Activated CD4-positive, alpha-beta T cell treated with anti-CD3 and anti-CD28 coated beads for 24 hours (primary cell): ENCODE measurements at regions not wholly inside any gene's neighbourhood (a gene's known extent, or its start where the extent isn't known, plus 50 kb on each side); places are given as distances from the start of the nearest gene placed in this dataset.
"Not testable (repeated sequence)": the region's sequence is repeated elsewhere in the genome, so short reads cannot be mapped to it uniquely, and the experiment has no call there.

Experiments used
- DNase-seq, 2 donors: peaks; one replicate each; pipeline ENCODE4 v3.0.0-alpha.2; 2020; ENCODE audit warnings: low read depth in 2 of 2

DNA sequence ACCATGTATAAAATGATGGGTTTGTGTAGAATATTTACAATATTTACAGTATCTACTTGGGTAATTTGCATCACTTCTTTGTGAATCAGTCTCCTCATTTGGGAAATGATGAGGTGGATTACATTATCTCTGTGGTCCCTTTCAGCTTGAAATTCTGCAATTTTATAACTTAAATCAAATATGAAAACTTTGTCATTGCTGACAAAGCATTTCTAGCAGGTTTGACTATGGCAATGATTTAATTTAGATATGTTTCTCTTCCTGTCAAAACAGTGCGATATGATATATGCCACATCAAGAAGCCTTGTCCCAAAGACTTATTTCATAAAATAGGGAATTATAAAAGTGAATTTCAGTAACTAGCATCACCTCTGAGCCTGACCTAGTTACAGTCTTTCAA lies 315.8 kb upstream of the MEIS2 start:
- DNase-seq = no peak

DNA sequence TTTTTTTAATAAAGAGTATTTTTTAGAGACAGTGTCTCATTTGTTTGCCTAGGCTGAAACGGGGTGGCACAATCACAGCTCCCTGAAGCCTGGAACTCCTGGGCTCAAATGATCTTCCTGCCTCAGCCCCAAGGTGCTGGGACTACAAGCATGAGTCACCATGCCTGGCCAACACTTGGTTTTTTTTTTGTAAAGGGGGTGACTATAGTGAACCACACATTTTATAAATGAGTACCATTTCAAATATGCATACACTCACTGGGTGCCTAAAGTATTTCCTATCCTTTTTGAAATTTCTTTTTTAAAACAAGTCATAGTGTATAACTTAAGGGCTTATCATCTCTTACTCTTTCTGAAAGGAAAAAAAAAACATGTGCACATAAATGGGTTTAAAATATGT lies 325.2 kb upstream of the MEIS2 start:
- DNase-seq = no peak

DNA sequence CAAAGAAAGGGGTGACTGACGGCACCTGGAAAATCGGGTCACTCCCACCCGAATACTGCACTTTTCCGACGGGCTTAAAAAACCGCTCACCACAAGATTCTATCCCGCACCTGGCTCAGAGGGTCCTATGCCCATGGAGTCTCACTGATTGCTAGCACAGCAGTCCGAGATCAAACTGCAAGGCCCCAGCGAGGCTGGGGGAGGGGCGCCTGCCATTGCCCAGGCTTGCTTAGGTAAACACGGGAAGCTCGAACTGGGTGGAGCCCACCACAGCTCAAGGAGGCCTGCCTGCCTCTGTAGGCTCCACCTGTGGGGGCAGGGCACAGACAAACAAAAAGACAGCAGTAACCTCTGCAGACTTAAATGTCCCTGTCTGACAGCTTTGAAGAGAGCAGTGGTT lies 327.0 kb upstream of the MEIS2 start:
- DNase-seq = not testable (repeated sequence)

DNA sequence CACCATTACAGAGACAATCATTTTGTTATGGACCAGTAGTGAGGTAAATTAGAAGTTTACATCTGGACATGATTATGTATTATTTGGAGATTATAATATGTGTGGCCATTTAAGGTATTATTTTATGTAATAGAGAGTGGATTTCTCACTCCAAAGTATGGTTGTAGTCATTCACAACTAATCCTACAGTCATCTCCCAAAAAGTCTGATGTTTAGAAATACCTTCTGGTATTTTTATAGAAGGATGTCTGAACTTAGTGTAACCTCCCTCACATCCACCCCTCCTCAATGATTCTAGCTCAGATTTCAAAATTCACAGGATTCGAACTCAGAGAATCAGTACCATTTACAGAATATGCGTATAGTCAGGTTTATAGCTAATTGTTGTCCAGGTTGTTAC lies 346.6 kb upstream of the MEIS2 start:
- DNase-seq = no peak

DNA sequence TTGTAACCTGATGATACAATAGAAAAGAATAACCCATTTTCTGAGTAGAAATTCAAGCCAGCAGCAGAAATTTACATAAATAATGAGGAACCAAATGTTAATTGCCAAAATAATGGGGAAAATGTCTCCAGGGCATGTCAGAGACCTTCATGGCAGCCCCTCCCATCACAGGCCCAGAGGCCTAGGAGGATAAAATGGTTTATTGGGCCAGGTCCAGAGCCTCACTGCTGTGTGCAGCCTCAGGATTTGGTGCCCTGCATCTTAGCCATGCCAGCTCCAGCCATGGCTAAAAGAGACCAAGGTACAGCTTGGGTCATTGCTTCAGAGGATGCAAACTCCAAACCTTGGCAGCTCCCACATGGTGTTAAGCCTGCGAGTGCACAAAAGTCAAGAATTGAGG lies 352.1 kb upstream of the MEIS2 start:
- no peak for DNase-seq

DNA sequence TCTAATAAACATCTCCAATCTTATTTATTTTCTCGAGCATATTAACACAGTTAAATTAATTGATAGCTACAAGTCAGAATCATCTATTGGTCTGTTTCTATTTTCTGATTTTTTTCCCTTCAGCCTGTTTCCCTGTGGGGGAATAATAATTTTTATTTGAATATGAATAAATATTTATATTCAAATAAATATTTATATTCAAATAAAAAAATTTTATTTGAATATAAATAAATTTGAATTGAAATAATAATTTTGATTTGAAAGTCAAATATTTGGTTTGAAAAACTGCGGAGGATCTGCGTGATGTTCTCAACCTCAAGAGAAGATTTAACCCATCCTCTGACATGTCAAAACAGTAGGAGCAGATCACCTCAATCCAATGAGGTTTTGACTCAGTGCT lies 380.1 kb upstream of the MEIS2 start:
- DNase-seq = no peak

DNA sequence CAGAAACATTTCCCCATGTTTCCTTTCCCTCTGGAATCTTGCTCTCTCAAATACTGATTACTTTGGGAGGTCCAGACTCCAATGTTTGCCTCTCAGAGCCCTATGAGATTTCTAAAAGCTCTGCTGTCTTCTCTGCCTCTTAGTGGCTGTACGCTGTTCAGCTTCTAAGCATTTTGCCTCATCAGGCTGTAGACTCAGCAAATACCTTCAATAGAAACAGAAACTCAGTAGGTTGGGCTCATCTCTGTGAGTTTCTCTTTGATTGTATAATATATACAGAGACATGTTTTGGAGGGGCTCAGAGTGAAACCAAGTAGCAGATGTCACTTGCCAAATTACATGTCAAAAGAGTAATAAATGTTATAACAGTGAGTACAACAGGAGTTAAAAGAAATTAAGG lies 380.8 kb upstream of the MEIS2 start:
- no peak for DNase-seq

DNA sequence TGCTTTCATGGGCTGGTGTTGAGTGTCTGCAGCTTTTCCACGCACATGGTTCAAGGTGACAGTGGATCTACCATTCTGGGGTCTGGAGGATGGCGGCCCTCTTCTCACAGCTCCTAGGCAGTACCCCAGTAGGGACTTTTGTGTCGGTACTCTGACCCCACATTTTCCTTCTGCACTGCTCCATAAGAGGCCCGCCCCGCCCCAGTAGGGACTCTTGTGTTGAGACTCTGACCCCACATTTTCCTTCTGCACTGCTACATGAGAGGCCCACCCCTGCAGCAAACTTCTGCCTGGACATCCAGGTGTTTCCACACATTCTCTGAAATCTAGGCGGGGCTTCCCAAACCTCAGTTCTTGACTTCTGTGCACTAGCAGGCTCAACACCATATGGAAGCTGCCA lies 383.4 kb upstream of the MEIS2 start:
- no peak for DNase-seq

DNA sequence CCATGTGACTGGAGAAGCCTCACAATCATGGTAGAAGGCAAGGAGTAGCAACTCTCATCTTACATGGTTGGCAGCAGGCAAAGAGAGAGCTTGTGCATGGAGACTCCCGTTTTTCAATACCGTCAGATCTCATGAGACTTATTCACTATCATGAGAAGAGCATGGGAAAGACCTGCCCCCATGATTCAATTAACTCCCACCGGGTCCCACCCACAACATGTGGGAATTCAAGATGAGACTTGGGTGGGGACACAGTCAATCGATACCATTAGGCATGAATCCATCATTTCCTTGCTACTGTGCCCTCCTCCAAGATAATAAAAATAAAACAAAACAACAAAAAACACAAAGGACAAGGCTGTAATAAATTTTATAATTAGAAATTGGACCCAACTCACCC lies 384.7 kb upstream of the MEIS2 start:
- no peak for DNase-seq

DNA sequence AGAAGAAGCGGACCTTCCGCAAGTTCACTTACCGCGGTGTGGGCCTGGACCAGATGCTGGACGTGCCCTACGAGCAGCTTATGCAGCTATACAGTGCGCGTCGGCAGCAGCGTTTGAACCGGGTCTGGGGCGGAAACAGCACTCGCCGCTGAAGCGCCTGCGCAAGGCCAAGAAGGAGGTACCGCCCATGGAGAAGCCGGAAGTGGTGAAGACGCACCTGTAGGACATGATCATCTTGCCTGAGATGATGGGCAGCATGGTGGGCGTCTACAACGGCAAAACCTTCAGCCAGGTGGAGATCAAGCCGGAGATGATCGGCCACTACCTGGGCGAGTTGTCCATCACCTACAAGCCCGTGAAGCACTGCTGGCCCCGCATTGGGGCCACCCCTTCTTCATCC lies 390.4 kb upstream of the MEIS2 start:
- DNase-seq = no peak

DNA sequence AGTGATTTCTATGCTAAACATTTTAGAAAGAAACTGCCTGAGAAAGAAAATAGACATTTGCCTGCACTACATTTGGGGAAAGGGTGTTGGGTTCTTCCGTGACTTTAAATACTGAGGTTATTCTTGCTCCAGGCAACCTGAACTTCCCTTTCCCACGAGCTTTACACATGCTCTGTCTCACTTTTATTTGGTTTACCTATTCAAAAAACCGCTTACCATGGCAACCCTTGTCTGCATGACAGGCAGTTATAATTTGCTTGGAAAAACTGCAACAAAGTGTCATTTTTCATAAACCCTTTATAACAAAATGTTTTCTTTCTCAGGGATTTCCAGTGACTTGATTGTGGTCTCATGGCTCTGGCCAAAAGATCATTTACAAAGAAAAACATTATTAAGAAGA lies 416.3 kb upstream of the MEIS2 start:
- no peak for DNase-seq

DNA sequence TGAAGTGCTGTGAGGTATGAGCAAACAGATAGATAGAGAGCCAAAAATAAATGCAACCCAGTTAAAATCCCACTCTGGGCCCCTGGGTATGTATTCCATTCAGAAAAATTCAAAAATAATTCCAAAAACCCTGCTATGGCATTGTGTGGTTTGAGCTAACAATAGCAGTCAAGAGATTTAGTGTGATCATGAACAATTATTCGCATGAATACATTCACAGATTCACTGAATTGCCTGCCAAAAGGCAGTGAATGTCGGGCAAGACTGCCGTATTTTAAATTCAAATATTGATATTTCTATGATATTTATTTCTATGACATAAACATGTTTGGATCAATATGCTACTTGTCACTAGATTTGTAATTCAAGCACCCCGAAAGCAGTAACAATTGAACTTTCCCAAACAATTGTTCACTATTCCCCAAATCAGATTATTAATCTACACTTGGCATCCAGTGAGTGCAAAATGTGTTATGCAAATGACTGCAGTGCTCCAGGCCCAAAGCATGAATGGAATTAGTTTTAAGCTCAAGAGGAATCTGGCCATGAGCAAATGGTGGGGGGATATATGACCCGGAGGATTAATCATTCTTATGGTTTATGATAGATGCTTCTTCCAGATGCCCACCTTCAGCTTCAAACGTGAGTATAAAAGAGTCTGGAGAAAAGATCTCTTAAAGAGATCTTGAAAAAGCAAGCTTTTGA lies 417.0 kb upstream of the MEIS2 start:
- no peak for DNase-seq

DNA sequence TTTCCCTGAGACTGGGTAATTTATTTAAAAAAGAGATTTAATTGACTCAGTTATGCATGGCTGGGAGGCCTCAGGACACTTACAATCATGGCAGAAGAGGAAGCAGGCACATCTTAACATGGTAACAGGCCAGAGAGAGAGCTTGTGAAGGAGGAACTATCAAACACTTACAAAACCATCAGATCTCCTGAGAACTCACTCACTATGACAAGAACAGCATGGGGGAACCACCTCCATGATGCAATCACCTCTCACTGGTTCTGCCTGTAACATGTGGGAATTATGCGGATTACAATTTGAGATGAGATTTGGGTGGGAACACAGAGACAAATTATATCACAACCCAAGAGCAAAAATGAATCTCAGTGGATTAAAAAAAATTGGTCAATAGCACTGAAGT lies 416.0 kb upstream of the TMCO5A start:
- DNase-seq = no peak

DNA sequence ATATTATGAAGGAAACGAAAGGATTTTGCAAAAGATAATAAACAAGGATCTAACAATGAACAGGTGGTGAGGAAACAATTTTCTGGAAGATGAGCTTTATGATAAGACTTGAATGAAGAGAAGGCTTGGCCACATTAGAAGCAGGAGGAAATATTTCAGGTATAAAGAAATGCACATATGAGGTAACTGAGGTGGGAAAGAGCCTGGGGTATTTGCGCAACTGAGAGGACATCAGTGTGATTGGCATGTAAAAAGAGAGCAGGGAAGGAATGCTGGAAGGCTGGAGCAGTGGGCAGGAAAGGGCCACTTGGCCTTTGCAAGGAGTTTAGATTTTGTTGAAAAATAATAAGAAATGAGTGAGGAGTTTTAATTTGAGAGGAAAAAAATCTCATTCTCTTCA lies 414.4 kb upstream of the TMCO5A start:
- no peak for DNase-seq

DNA sequence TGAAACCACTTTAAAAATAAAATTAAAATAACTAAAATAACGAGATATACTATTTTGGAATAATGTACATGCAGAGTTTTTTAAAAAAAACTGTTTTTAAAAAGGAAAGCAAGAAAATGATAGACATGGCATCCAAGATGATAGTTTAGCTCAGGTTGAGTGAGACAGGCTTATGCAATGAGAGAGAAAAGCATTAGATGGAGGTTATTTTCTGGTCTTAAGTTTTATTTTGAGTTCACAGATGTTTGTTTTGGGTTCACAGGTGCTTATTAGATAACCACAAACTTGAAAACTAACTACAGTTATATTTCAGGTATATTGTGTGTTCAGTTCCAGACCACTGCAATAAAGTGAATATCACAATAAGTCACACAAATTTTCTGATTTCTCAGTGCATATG lies 413.6 kb upstream of the TMCO5A start:
- DNase-seq = no peak

DNA sequence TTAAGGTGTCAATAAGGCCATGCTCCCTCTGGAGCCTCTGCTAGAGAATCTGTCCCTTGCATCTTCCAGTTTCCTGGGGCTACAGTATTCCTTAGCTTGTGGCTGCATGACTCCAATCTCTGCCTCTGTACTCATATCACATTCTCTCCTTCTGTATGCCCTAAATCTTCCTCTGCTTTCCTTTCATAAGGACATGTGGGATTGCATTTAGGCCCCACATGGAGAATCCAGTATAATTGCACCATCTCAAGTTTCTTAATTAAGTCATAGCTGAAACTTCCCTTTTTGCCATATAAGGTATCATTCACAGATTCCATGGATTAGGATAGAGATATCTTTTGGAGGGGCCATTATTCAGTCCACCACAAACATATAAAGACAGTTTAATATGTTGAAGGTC lies 409.8 kb upstream of the TMCO5A start:
- no peak for DNase-seq

DNA sequence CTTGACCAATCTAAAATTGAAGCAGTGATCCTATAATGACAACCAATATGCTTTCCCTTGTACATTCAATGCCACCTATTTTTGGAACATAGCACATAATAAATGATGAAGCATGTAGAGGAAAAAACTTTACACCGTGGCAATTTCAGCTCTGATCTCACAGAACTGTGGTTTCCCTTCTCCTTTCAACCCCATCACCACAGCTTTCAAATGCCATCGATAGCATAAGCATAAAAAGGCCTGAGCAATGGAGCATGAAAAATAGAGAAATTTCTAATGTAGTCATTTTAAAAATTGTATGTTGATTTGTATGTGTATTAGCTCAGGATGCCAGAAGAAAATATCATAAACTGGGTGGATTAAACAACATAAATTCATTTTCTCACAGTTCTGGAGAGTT lies 406.0 kb upstream of the TMCO5A start:
- DNase-seq = no peak

DNA sequence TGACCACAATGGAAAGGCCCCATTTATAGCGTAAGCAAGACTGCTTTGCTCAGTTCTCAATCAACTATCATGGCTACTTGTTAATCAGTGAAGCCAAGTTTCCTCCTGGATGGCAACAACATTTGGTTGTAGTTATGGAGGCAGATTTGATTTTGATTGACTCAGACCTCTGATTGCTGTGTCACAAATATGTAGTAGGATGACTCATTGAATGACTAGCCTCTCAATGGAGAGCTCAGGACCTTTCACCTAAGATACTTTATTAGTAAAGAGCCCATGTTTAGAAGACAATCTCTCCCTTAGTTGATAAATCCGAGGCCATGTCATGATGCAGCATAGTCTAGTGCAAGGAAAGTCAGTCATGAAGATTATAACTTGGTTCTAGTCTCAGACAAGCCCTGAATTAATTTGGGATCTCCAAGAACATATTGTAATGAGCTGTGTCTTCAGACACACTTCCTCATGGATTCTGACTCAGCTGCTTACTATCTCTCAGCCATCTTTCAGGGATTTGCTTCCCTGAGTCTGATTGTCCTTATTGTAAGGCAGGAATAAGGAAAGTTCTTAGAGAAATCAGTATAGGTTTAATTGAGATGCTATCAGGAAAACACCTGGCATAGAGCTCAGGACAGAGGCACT lies 397.4 kb upstream of the TMCO5A start:
- no peak for DNase-seq

DNA sequence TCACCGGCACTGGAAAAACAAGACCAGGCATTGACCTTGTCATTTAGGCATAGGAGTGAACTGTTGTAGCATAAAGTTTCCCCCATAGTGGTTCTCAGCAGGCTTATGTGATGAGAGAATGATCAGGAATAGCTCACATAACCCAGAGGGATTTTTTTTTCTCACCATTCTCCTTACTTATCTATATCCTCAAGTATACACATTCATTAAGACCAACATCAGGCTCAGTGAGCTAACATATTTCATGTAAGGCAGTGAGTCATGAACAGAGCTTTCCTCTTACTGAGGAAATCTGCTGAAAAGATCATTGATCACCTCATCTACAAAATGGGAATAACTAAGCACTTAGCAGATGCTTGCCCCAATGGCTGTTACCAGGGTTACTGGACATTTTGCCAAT lies 396.6 kb upstream of the TMCO5A start:
- DNase-seq = no peak

DNA sequence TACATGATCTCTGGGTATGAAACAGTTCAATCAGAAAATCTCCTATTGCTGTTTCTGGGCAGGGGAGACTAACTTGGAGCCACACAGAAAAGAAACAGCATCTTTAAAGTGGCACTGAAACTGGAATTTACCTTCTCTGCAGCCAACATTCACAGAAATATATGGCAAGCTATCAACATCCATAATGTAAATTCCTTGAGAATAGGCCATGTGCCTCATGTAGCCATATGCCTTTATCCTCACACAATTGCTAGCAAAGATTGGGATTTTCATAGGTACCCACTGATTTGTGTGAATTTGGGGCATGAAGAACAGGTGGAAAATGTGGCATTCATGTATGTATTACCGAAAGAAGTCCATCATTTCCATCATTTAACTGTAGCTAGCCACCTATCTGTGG lies 386.3 kb upstream of the TMCO5A start:
- DNase-seq = no peak

DNA sequence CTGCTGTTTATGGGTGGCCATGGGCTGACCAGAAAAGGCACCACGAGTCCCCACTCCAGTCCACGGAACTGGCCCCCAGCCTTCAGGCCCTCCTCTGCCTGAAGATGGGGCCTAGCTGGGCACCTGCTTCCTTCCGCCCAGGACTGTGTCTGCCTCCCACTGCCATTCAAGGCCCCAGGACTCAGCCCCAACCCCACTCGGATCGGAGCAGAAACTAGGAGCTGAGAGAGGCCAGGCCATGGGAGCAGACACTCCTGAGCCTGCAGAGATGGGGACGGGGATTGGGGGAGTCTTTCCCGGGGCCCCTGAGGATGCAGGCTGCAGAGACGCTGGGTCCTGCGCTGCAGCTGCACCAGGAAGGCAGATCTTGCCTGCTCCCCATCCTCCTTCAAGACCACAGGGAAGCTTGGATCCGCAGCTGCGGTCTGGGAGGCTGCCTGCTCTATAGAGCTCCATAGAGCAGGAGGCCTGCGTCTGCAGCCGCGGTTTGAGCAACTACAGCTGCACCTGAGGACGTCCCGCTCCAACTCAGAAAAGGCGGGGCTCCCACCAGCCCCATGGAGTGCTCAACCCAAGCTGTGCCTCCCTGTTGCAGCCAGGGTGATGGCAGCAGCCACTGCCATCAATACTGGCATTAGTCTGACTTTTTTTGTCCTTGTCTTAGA lies 383.9 kb upstream of the TMCO5A start:
- no peak for DNase-seq

DNA sequence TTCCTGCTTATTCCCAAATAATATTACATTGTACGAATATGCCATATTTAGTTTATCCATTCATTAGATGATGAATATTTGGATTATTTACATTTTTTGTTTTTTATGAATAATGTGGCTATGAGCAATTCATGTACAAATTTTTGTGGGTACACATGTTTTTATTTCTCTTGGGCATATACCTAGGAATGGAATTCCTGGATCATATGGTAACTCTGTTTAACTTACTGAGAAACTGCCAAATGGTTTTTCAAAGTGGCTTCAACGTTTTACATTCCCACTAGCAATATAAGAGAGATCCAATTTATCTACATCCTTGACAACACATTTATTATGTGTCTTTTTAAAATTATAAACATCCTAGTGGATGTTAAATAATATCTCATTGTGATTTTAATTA lies 362.0 kb upstream of the TMCO5A start:
- DNase-seq = no peak

DNA sequence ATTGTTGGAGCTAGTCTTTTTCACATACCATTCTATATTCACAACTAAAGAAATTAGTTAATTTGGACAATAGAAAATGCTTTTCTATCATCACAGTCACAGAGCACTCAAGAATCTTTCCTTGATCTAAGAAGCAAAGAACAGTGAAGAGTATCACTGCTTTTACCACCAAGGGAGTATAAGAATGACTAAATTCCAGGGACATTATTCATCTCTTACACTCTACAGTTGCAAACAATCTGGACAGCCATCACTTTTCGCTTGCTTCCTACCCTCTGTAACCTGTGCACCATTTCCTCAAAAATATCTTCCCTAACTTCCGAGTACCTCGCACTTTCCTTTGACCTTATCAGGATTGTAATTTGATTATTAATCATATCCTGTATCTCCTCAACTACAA lies 359.5 kb upstream of the TMCO5A start:
- DNase-seq = no peak

DNA sequence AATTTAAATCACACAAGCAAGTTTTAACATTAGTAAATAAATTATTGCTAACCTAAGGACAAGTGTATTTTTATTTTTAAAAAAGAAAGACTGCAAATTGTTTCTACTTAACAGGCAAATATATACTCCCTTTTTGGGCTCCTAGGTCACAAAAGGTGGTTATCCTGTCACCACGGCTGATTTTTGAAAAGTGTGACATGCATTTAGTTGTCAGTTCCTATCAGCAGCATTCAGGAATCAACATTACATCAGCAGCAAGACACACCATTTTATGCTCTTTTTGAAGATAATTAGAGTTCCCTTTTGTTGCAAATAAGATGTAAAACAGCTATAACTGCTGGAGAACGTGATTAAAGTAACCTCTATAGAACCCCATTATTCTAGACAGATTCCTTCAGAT lies 357.5 kb upstream of the TMCO5A start:
- no peak for DNase-seq
